ENCODE measurements at regions not wholly inside any gene's neighbourhood (a gene's known extent, or its start where the extent isn't known, plus 50 kb on each side); places are given as distances from the start of the nearest gene placed in this dataset.

DNA sequence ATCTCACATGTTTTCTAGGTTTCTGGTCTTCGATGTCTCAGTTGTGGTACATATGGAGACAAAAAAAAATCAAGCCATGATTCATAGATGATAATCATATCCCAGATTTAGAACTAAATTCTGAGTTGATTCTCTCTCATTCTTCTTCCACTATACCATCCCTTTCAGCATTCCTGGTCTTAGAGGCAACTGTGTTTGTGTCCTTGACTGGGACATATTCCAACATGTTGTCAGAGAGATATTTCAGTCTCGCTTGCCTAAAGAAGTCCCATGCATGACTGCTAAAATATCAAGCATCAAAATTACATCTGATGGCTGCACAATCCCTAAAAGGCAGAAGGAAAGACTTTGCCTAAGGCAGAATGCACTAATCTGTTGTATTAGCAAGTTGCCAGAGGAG is 236.6 kb downstream of the PSAT1 start:
- no peak for TF ChIP-seq CTCF (IDR thresholded peaks at IDR 0.05)
- no peak for TF ChIP-seq EZH2 (IDR thresholded peaks at IDR 0.05)
